ENCODE measurements at regions not wholly inside any gene's neighbourhood (a gene's known extent, or its start where the extent isn't known, plus 50 kb on each side); places are given as distances from the start of the nearest gene placed in this dataset.

DNA sequence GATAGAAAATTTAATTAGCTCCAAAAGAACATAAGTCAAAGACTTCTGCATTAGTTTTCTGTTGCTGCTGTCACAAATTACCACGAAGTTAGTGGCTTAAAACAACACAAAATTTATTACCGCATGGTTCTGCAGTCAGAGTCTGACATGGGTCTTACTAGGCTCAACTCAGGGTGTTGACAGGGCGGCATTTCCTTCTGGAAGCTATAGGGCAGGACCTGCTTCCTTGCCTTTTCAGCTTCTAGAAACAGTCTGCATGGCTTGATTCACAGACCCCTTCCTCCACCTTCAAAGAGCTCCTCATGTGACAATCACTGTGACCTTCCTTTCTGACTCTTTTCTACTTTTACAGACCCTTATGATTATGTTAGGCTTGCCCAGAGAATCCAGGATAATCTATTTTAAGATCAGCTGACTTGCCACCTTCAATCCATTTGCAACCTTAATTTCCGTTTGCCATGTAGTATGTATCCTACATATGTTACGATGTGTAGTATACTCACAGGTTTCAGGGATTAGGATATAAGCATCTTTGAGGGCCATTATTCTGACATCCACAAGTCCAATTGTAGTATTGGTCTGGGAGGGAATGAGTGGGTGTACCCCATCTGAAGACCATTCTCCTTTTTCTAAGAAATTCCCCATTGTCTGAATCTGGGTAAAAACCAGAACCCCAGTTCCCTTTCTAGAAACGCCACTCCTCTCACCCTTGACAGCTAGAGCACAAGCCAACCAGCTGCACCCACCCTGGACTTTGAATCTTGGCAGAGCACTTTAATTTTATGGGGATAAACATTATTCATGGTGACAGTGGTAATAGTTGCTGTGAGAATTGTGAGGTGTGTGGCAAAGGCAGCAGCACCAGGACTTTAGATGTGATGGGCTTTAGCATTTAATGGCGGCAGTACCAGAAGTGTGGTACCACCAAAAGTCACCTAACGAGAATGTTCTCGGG lies 265.5 kb downstream of the KCNJ2 start:
- TF ChIP-seq POLR2AphosphoS5 (IDR thresholded peaks at IDR 0.05; ENCODE audit: low read depth, low read length) (no peak), POLR2A (IDR thresholded peaks at IDR 0.05; ENCODE audit: low read depth, low read length) (no peak)
